ENCODE measurements at regions not wholly inside any gene's neighbourhood (a gene's known extent, or its start where the extent isn't known, plus 50 kb on each side); places are given as distances from the start of the nearest gene placed in this dataset.

- in situ Hi-C loops (cut with HindIII; ENCODE audit: low sequenced_read_pairs) = no loop called here
Observed at GRCh38 chr10:90378524-90379076, 479.2 kb downstream of the HTR7 start.

GRCh38 chr10:90381468-90381867 lies 476.4 kb downstream of the HTR7 start:
- in situ Hi-C loops (cut with HindIII; ENCODE audit: low sequenced_read_pairs) = no loop called here

- in situ Hi-C loops (cut with HindIII; ENCODE audit: low sequenced_read_pairs) = loop anchor here (5.0 kb wide), 1 partner anchor 97 kb away; no protein-coding TSS in a partner anchor
Observed at GRCh38 chr10:90389876-90390275, 468.0 kb downstream of the HTR7 start.

GRCh38 chr10:90394311-90394710 lies 463.5 kb downstream of the HTR7 start:
- in situ Hi-C loops (cut with HindIII; ENCODE audit: low sequenced_read_pairs) = no loop called here

GRCh38 chr10:90396721-90397120 lies 461.1 kb downstream of the HTR7 start:
- in situ Hi-C loops (cut with HindIII; ENCODE audit: low sequenced_read_pairs) = no loop called here

- in situ Hi-C loops (cut with HindIII; ENCODE audit: low sequenced_read_pairs) = no loop called here
Observed at GRCh38 chr10:90398566-90398965, 459.3 kb downstream of the HTR7 start.

GRCh38 chr10:90399782-90400181 lies 458.1 kb downstream of the HTR7 start:
- in situ Hi-C loops (cut with HindIII; ENCODE audit: low sequenced_read_pairs) = no loop called here

GRCh38 chr10:90403211-90404000 lies 454.4 kb downstream of the HTR7 start:
- in situ Hi-C loops (cut with HindIII; ENCODE audit: low sequenced_read_pairs) = no loop called here

- in situ Hi-C loops (cut with HindIII; ENCODE audit: low sequenced_read_pairs) = no loop called here
Observed at GRCh38 chr10:90407131-90407530, 450.7 kb downstream of the HTR7 start.

- in situ Hi-C loops (cut with HindIII; ENCODE audit: low sequenced_read_pairs) = no loop called here
Observed at GRCh38 chr10:90407851-90408250, 450.0 kb downstream of the HTR7 start.

GRCh38 chr10:90412582-90412981 lies 445.3 kb downstream of the HTR7 start:
- in situ Hi-C loops (cut with HindIII; ENCODE audit: low sequenced_read_pairs) = no loop called here

- in situ Hi-C loops (cut with HindIII; ENCODE audit: low sequenced_read_pairs) = no loop called here
Observed at GRCh38 chr10:90413196-90413595, 444.6 kb downstream of the HTR7 start.

GRCh38 chr10:90414926-90415325 lies 442.9 kb downstream of the HTR7 start:
- in situ Hi-C loops (cut with HindIII; ENCODE audit: low sequenced_read_pairs) = no loop called here

GRCh38 chr10:90417029-90417428 lies 440.8 kb downstream of the HTR7 start:
- in situ Hi-C loops (cut with HindIII; ENCODE audit: low sequenced_read_pairs) = no loop called here

- in situ Hi-C loops (cut with HindIII; ENCODE audit: low sequenced_read_pairs) = no loop called here
Observed at GRCh38 chr10:90417476-90418210, 440.2 kb downstream of the HTR7 start.

GRCh38 chr10:90418869-90419652 lies 438.8 kb downstream of the HTR7 start:
- in situ Hi-C loops (cut with HindIII; ENCODE audit: low sequenced_read_pairs) = no loop called here

- in situ Hi-C loops (cut with HindIII; ENCODE audit: low sequenced_read_pairs) = no loop called here
Observed at GRCh38 chr10:90420637-90421318, 437.1 kb downstream of the HTR7 start.

GRCh38 chr10:90421874-90422273 lies 436.0 kb downstream of the HTR7 start:
- in situ Hi-C loops (cut with HindIII; ENCODE audit: low sequenced_read_pairs) = no loop called here

GRCh38 chr10:90424730-90425129 lies 433.1 kb downstream of the HTR7 start:
- in situ Hi-C loops (cut with HindIII; ENCODE audit: low sequenced_read_pairs) = no loop called here

- in situ Hi-C loops (cut with HindIII; ENCODE audit: low sequenced_read_pairs) = loop anchor here (5.0 kb wide), 1 partner anchor 152 kb away; no protein-coding TSS in a partner anchor
Observed at GRCh38 chr10:90430186-90430585, 427.7 kb downstream of the HTR7 start.

Data from endothelial cell of hepatic sinusoid (primary cell).